Middle frontal gyrus (tissue), 1 donor: ENCODE measurements at regions not wholly inside any gene's neighbourhood (a gene's known extent, or its start where the extent isn't known, plus 50 kb on each side); places are given as distances from the start of the nearest gene placed in this dataset.
"Not testable (repeated sequence)": the region's sequence is repeated elsewhere in the genome, so short reads cannot be mapped to it uniquely, and the experiment has no call there.

Source experiments
- DNase-seq: peaks from one replicate; pipeline ENCODE4 v3.0.0-alpha.2; 2015; ENCODE audit warnings: low spot score; ENCODE audit errors: extremely low spot score

DNA sequence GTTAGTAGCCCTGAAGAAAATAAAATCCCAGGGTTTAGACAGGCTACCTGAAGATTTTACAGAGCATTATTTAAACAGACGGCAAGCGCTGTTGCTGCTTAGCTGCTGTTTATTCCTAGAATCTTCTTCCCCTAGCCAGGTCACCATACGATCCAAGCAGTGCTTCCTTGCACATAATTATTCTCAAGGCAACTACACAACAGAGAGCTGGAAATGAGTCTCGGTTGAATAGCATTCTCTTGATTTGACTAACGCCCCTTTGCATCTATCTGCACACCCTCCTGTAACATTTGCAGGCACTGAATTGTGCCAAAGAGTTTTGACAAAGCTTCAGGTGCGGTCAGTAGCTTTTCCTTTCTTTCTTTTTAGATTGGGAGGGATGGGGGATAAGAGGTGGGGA, 564.4 kb downstream of the TBL1XR1 start:
- no peak for DNase-seq

GRCh38 chr3:176631165-176631564, 566.1 kb downstream of the TBL1XR1 start:
- DNase-seq: no peak

GRCh38 chr3:176628101-176628639, 569.1 kb downstream of the TBL1XR1 start:
- DNase-seq: no peak

- no peak for DNase-seq
These were observed 573.7 kb downstream of the TBL1XR1 start for GRCh38 chr3:176623468-176624150.

GRCh38 chr3:176619833-176620232, 577.4 kb downstream of the TBL1XR1 start:
- no peak for DNase-seq

DNA sequence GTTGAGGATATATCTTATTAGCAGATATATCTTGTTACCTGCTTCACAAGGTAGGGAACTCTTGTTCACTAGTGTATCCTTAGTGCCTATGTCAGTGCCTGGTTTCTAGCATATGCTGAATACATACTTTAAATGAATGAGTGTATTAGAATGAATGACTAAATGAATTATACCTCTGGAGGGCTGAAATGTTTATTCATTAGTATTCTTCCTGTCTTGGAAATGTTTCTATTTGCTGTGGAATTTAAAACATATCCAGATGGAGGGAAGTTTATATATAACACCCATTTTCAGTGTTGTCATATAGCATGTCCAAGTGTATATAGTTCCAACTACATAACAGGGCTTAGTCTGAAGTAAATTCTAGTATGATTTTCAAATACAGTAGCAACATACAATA, 581.5 kb downstream of the TBL1XR1 start:
- no peak for DNase-seq

- no peak for DNase-seq
These were observed 585.6 kb downstream of the TBL1XR1 start for GRCh38 chr3:176611703-176612102.

- DNase-seq: no peak
These were observed 587.9 kb downstream of the TBL1XR1 start for GRCh38 chr3:176609361-176609760.

- not testable (repeated sequence) for DNase-seq
These were observed 591.7 kb downstream of the TBL1XR1 start for GRCh38 chr3:176605553-176605952.

- no peak for DNase-seq
These were observed 602.0 kb downstream of the TBL1XR1 start for GRCh38 chr3:176595307-176595706.

GRCh38 chr3:176590722-176591121, 606.6 kb downstream of the TBL1XR1 start:
- DNase-seq: no peak

- no peak for DNase-seq
These were observed 610.2 kb downstream of the TBL1XR1 start for GRCh38 chr3:176587089-176587488.

- no peak for DNase-seq
These were observed 612.7 kb downstream of the TBL1XR1 start for GRCh38 chr3:176584413-176585176.

DNA sequence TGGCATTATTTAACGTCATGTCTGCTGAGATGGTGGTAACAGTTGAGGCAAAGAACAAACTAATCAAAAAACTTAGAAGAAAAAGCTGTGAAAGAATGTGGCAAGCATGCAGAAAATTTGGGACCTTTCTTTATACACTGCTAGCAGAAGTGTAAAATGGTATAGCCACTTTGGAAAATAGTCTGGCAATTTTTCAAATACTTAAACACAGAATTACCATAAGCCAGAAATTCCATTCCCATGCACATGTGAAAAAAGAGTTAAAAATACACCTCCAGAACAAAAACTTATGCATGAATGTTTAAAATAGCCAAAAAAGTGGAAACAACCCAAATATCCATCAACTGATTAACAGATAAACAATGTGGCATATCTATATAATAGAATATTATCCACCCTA, 613.3 kb downstream of the TBL1XR1 start:
- no peak for DNase-seq

- DNase-seq: no peak
These were observed 615.7 kb downstream of the TBL1XR1 start for GRCh38 chr3:176581589-176581988.

- no peak for DNase-seq
These were observed 617.5 kb downstream of the TBL1XR1 start for GRCh38 chr3:176579711-176580185.

GRCh38 chr3:176578316-176578715, 619.0 kb downstream of the TBL1XR1 start:
- no peak for DNase-seq

DNA sequence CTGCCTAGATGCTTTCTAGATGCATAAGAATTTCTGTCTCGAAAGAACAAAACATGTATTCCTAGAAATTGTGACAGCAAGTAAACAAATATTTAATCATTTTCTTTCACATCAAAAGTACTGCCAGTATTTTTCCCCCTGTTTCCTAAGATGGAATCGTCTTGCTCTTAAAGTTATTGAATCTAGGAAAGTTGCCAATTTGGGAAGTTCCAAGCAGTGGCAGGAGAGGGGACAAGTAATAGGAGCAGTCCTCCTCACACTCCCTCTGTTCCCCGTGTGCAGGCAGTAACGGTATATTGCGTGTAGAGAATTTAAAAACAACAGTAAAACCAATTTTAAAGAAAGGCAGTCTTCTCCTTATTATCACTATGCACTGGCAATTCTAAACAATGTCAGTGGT, 619.8 kb downstream of the TBL1XR1 start:
- no peak for DNase-seq

DNA sequence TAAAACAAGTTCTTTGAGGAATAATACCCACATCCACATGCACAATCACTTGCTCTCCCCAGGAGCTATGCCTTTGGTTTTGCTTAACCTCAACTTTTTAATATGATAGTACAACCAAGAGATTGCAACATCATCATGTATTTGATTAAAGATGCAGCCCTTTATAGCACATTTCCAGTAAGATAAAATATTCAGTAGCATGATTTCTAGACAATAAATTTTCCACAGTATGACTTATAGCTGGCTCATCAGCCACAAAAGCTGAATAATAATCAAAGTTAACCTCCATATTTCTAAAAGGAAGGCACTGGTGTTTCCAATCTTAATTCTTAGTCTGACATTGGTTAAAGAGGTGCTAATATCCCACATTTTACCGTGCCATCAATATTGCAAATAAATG, 622.5 kb downstream of the TBL1XR1 start:
- DNase-seq: no peak

DNA sequence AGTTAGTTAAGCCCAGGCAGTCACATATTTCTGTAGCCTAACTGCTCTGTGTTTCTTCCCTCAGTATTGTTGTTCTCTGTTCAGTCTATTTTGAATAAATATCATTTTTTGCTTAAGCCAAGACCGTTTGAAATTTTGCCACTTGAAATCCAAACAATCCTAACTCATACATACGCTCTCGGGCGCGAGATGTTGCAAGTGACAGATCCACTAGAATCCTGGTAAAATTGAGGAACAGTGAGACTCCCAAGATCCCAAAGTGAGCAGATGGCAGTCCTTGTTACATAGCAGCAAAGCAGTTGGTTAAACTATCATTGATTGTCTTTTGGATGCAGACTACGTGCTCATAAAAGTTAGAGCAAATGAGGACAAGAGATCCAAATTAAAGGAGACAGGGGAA, 625.4 kb downstream of the TBL1XR1 start:
- DNase-seq: no peak

DNA sequence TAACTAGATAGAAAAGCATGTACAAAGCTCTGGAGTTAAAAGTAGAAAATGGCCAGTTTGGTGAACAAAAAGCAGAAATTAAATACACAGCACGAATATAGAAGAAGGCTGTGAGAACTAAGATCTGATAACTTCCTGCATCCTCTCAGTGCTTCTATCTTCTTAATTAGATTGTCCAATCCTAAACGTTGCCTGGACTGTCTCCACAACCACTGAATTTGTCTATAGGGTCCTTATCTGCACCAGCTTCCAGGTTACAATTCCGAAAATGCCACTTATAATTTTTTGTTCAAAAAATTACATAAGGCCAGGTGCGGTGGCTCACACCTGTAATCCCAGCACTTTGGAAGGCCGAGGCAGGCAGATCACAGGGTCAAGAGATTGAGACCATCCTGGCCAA, 626.3 kb downstream of the TBL1XR1 start:
- DNase-seq: no peak

- DNase-seq: no peak
These were observed 629.1 kb downstream of the TBL1XR1 start for GRCh38 chr3:176568189-176568588.

- no peak for DNase-seq
These were observed 630.5 kb downstream of the TBL1XR1 start for GRCh38 chr3:176566757-176567156.
